ENCODE measurements at regions not wholly inside any gene's neighbourhood (a gene's known extent, or its start where the extent isn't known, plus 50 kb on each side); places are given as distances from the start of the nearest gene placed in this dataset.

DNA sequence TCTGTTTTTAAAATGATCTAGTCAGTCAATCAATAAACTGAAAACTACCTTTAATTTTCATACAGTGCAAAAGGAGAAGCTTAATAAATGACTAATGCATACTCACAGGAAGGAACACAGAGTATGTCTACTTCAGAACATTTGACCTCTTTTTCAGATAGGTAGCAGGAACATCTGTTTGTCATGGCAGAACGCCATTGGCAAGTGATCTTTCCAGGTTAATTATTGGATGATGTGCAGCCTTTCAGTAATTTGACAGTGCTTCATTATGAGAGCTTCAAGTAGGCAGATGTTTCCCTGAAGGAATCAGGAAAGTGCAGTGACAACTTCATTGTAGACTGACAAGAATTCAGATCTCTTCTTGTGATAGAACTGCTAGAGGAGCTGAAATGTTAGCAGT is 325.0 kb downstream of the OTOL1 start:
- no peak for DNase-seq

DNA sequence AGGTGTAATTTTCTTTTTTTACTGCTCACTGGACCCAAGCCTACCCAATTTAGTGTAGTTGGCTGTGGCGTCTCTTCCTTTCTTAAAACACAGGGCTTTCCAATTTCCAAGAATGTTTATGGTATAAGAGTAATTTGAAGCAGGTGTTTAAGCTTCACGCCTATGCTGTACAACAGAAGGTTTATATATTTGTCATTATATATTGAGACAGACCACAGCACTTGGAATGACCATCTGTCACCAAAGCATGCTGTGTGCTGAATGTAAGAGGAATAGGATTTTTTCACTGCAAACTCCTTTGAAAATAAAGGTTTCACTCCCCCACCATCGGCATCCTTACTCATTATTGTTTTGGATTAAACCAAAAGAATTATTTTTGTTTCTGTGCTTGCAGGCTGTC is 325.7 kb downstream of the OTOL1 start:
- no peak for DNase-seq

DNA sequence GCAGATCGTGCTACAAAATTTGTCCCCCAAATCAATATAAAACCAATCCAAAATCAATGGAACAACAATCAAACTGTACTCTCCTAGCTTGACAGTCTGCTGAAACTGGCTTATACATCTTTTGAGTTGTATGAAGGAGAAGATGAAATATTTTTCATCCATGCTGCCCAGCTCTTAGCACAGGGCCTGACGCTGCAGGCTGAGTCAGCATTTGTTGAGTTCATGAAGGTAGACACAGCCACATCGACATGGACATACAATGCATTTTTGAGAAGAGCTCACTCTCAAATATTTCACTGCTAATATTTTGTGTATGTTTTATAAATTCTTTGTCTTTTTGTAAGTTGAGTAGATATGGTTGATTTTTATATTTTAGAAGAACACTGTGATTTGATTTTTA is 327.3 kb downstream of the OTOL1 start:
- DNase-seq, result no peak

DNA sequence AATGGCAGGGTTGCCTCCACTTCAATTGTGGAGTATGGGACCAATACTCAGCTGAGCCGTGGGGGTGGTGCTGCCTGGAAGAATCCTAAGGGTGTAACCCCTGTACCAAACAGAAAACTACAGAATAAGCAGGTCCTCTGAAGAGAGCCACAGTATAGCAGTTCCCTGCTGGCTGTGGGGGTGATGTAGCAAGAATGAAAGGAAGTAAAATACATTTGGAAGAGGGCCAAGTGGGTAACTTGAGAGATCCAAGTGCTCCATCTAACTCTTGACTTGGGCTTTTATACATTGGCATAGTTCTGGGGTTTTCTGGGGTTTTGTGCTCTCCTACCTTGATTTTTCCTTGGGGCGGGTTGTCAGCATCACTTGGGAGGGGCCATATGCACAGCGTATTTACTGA is 341.4 kb downstream of the OTOL1 start:
- no peak for DNase-seq

DNA sequence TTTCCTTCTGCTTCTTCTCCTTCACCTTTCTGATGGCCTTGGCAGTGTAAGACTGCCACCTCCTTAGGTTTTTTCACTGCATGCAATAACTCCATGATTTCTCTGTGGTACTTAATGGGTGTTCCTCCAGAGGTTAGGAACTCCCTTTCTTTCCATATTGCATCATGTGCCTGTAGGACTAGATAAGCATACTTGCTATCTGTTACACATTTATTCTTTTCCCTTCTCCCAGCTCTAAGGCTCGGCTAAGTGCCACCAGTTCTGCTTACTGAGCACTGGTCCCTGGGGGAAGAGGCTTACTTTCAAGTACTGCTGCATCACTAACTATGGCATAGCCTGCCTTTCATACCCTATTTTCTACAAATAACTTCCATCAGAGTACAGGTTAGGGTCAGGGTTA is 351.8 kb downstream of the OTOL1 start:
- no peak for DNase-seq

DNA sequence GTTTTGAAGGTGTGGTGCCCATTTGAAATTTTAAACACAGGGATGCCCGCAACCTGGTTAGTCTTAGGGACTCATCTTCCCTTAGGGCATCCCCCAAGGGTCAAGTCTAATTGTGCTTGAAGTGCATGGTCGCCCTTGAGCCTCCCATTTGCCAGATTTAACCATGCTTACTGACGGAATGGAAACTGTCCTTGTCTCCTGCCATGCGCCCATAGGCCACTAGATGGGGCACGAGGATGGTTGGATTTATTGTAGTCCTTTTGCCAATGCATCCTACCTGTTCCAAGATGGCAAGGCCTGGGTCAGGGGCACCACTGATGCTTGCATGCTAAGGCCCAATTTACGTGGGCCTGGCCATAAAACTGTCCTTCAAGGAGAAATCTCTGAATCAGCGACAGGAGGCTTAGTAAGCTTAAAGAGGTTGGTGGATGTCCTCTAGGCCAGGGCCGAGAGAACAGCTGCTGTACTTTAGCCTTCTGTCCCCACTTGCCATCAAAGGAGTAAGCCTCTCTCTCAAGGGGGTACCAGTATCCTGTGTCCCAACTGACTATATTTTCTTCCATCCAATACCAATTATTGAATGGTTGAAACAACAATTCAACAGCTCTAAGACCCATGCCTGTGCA is 355.4 kb downstream of the OTOL1 start:
- peak; percentile 64 for DNase-seq

DNA sequence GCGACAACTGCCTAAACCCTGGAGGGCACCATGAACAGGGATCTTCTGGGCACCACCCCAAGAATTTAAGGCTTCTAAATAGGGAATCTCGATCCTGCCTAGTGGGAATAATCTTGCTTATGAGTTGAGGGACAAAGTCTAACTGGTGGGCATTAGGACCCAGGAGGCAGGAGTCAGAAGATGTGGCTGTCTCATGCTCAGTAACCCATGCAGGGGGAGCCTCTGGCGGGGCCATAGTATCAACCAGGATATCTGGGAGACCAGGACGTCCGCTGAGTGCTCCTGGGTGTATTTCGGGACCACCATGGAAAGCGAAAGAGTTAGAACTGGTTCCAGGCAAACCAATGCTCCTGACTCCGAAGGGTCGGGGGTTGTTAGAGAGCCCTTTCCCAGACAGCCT is 356.1 kb downstream of the OTOL1 start:
- no peak for DNase-seq

DNA sequence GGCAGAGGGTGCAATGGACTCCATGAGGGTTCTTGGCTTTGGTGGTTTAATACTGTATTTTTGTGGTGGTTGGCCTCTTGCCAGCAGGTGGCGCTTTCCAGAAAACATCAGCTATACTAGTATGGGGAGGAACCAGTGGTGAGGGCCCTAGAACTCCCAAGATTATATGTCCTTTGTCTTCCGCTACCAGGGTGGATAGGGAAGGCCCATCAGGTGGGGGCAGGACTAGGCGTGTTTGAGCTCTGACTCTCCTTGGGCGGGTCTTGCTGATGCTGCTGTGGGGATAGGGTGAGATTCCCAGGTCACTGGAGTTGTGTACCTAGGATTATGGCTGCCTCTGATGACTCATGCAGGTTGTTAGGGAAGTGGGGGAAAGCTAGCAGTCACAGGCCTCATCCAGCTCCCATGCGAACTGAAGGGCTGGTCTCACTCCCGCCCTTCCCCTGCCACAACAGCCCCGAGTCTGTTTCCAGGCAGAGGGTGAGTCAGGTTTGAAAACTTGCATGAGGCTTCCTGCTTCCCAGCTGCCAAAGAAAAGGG is 357.7 kb downstream of the OTOL1 start:
- DNase-seq, result peak; percentile 35

DNA sequence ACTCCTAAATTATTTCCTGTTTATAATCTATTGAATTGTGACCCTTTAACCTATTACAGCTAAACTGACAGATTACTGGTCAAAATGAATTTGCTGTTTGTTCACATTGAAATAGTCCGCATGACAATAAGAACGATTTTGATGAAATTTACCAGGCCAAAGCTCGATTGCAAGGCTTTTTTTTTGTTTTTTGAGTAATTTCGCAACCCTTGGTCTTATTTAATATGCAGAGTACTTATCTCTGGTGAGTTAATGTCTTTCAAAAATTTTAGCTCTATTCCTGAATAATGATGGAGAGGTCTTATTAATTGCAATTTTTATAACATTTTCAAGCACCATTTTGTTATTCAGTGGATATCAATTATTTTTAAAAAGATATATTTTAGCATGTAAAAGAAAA is 362.4 kb downstream of the OTOL1 start:
- DNase-seq, result no peak

DNA sequence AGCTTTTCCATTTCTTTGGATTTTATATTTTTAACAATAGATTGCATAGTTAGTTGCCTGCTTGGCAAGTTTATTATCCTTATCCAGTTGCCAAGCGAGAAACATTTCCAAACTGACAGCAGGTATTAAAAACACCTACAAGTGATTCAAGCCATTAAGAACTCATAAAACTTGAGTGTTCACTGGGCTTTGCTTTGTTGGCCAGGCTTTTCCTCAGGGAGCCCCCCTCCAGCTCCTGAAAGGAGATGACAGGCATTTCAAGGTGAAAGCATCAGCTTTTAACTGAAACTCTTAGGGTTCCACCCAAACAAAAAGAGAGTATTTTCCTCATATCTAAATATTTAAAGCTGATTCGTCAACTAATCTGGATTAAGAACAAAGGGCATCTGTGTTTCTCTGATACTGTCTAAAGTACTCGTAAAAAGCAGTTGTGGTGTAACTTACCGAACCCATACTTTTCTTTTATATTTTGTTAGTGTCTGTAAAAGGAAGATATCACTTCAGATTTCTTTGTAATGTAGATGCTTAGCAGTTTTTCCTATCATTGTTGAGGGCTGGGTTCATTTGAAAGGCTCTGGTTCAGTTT is 363.4 kb downstream of the OTOL1 start:
- DNase-seq, result no peak

DNA sequence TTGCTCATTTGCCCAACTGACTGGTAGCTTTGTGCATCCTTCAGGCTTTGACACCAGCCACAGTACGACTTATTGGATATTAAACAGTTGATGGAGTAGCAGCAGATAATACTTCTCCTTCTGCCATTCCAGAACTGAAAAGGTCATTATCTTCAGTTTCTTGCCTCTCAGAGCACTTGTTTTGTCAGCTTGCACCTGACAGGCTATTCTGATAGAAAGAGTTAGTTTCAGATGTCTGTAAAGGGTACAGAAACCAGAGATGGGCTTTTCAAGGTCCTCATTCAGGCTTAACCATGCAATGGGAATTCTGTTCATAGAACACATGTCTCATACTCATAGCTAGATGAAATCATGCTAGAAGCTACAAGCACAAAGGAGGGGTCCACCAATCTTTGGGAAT is 367.2 kb downstream of the OTOL1 start:
- no peak for DNase-seq

DNA sequence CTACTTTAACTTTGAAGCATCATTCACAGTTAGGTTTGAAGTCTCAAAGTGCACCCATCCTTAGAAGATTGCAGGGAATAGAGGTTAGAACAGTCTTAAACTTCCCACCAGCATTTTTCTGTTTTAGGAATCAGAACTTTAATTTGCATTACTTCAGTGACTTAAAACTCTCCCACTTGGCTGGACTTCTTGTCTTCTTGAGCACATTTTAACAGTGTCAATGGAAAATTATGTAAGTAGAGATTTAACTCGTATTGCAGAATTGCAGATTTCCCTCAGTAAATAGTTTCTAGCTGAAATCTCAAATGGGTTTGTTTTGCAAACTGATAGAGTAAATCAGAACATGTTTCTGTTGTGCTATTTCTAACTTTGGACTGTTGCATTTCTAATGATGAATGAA is 369.6 kb downstream of the OTOL1 start:
- no peak for DNase-seq

DNA sequence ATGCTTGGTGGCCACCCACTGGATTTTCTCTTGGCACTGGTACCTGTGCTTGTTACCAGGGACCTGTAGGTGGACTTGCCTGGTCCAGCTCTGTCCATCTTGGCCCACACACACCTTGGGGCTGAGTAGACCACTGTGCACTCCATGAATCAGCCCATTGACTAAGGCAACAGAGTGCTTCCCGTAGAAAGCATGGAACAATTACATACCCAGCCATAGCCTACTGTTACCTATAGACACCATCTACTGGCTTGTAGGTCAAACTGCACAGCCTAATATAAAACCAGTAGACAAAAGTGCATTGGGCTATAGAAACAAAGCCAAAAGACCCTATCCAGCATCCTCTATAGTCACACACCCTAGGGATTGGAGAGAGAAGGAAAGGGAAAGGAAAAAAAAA is 378.9 kb downstream of the OTOL1 start:
- no peak for DNase-seq

DNA sequence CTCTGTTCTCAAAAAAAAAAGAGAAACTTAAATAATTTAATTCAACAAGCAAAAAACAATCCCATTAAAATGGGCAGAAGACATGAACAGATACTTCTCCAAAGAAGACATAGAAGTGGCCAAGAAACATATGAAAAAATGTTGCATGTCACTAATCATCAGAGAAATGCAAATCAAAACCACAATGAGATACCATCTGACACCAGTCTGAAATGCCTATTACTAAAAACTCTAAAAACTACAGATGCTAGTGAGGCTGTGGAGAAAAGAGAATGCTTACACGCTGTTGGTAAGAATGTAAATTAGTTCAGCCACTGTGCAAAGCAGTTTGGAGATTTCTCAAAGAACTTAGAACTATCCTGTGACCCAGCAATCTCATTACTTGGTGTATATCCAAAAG is 382.9 kb downstream of the OTOL1 start:
- DNase-seq, result no peak

DNA sequence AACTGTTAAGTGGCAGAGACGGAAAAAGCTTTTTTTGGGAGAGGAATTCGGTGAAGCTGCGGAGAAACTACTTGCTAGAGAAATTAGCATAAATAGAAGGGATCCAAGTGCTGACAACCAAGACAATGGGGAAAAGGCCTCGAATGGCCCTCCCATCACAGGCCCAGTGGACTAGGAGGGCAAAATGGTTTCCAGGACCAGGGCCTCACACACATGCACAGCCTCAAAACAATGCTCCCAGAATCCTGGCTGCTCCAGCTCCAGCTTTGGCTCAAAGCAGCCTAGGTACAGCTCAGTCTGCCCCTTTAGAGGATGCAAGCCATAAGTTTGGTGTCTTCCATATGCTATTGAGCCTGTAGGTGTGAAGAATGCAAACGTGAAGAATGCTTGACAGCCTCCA is 388.2 kb downstream of the OTOL1 start:
- no peak for DNase-seq

DNA sequence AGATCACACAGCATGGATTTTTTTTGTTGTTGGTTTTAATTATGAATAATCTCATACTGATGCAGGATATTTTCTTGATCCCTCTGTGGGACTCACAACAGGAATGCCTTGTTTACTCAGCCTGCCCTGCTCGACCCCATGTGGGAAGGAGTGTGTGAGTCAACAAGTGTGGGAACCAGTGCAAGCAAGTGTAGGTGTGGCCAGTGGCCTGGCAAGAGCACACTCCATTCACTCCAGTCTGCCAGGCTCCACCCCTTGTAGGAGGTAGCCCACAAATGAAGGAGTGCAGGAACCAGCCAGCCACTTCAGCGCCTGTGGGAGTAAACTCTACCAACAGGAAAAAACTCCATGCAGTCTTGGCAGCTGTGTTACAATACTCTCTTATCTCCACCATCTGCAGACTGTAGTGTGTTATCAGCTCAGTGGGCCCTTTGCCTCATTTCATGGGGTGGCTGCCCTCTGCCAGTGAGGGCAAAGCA is 393.6 kb downstream of the OTOL1 start:
- no peak for DNase-seq

DNA sequence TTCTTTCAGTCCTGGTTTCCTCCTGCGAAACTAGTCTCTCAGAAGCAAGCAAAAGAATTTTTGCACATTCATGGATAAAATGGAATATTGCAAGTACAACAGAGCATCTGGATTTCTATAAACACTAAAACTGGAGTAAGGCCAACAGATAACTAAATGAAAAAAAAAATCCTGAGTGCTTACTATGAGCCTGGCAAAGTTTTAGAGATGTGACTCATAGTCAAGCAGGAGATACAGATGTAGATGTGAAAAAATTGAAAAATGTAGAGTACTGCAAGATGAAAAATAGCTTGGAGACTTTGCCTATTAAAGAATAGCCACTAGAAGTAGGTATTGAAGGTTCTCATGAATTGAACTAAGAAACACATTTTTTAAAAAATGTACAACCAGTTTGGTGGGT is 397.4 kb downstream of the OTOL1 start:
- no peak for DNase-seq

DNA sequence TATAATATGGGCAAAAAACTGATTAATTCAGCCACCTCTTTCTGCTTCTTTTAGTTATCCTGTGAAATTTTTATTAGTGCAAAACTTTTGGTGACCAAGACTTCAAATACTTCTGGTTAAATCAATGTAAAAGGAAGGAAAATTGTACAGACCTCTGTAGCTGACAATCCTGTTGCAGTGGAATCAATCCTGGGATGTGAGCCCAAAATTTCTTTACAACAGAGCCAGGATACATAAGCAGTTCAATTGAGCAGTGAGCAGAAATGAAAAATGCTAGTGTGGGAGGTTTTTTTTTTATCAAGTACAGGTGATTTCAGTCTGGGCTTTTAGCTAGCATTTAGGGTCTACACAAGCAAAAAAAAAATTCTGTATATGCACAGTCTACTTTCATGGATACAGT is 398.0 kb downstream of the OTOL1 start:
- no peak for DNase-seq

DNA sequence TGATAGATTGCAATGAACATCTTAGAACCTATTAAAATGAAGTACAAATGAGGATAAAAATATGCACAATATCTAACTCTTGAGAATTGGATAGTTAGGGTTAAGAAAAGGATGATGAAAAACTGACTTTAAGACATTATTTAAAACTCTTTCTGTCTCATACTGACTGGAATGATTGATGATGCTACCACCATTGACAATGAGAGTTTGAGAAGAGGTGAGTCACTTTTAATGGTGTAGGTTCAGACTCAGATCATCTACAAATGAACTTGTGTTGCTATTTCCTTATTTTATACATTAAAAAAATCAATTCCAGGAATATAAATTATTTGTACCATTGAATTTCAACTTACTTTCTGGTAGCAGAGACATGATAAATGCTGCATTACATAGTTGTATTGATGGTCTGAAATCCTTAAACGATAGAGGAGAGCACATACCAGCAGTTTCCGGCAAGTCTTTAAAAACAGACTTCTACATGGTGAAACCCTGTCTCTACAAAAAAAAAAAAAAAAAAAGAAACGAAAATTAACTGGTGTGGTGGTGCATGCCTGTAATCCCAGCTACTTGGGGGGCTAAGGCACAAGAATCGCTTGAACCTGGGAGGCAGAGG is 409.0 kb downstream of the OTOL1 start:
- DNase-seq, result no peak

DNA sequence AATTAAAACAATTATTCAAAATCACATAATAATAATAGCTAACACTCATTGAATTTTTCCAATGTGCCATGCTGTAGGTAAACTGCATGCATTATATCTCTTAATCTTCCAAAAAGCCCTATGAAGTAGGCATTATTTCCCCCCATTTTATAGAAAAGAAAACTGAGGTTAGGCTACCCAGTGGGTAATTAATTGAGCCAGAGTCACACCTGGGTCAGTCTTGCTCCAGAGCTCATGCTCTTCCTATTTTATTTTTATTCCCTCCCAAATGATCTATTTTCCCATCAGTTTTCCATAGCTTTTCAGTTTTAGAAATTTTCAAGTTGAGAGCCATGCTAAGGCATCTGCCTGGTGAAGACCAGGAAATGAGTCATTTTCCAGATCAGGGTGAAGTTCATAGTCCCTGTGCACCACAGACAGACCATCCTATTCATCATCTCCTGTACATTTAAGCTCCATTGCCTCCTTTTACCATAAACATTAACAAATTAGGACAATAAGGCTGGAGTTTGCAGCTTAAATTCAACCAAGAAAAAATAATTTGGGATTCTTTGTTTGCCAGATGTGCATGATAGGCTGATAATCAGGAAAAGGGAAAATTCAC is 417.3 kb downstream of the OTOL1 start:
- DNase-seq, result no peak

DNA sequence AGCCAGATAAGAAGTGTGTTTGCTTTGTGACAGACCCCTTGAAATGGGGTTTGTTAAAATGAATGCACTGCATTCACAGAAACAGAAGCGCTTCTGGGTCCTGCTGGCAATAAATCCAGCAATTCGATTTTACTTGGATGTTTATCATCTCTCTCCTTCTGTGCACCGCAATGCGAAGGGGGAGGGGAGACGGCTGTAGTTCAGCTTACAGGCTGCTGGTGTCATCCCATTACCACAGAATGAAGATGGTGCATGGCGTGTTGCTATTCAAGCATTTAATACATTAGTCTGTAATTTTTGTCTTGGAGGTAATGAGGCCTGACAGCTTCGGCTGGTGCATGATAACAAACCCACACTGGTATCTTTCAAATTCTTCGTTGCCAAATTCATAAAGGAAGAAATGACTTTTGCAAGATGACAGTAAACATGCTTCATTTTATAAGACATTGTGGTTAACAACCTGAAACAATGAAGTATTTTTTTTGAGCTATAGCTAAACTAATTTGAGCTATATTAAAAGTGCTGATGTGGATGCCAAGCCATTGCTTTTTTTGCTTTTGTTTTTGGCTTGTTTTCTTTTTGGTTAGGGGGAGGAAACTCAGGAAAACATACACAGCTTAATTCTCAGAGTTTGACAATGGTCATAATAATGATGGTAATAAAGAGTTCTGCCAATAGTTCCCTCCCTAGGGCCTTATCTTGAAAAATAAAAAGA is 418.3 kb downstream of the OTOL1 start:
- no peak for DNase-seq

DNA sequence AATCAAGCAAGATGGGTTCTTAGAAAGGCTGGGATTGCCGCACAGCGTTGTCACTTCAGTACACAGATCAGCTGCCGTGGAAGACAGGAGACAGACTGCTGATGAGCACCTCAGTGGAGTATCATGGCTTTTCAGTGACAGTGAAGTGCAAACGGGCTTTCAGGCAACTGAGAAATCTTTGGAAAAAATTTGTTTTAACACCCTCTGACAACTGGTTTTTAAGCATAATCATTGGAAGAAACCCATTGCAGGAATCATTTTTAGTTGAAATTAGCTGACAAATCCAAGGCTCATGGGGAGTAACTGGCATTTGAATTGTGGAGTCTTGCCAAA is 418.8 kb downstream of the OTOL1 start:
- DNase-seq, result no peak

DNA sequence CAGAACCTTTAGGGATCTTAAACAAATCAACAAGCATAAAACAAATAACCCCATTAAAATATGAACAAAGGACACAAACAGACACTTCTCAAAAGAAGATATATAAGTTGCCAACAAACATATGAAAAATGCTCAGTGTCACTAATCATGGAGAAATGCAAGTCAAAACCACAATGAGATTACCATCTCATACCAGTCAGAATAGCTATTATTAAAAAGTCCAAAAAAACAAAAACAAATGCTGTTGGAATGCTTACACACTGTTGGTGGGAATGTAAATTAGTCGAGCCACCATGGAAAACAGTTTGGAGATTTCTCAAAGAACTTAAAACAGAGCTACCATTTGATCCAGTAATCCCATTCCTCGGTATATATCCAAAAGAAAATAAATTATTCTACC is 423.6 kb downstream of the OTOL1 start:
- no peak for DNase-seq

Data from activated CD4-positive, alpha-beta T cell treated with anti-CD3 and anti-CD28 coated beads for 48 hours (primary cell).